ENCODE measurements at regions not wholly inside any gene's neighbourhood (a gene's known extent, or its start where the extent isn't known, plus 50 kb on each side); places are given as distances from the start of the nearest gene placed in this dataset.

DNA sequence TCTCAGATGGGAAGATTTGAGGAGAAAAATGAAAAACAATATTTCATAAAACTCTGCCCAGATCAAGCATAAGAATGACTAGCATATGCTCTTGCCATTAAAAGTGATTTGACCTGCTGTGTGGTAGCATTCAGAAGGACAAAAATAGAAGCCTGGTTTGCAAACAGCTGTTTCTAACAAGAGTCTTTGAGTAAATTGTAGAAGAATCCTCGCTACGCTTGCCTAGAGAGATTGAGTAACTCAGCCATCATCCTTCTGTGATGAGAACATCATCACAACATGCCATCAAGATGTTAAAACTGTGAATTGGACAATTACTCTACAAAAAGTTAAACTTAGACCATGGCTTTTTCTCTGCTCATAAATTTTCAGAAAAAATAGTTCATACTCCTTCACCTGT, 168.9 kb upstream of the PUDP start:
- no peak overlapping the region for H3K4me3 ChIP-seq (ENCODE audit: low read length in 2 of 2)
- no peak overlapping the region for H2AK5ac ChIP-seq (ENCODE audit: low read depth, low read length)
- H3K27me3 ChIP-seq (ENCODE audit: control insufficient read depth in 3 of 3, insufficient read depth in 3 of 3, low read depth in 1 of 3, low read length in 3 of 3), result no peaks in the 10 kb centered on the region
- WGBS, 2 donors (ENCODE audit: extremely low coverage in 2 of 2, insufficient read length in 2 of 2, insufficient replicate concordance in 1 of 2), result no CpG with 5 or more reads among the region's 2 CpGs
- H2BK12ac ChIP-seq (ENCODE audit: low read length), result no peak overlapping the region
- no peak overlapping the region for H3K23ac ChIP-seq (ENCODE audit: low read depth, low read length, poor library complexity)
- H3K14ac ChIP-seq (ENCODE audit: low read length), result no peak overlapping the region
- no peak overlapping the region for H3K4me2 ChIP-seq (ENCODE audit: insufficient read depth, low read length, poor library complexity, severe bottlenecking)
- H4K91ac ChIP-seq (ENCODE audit: low read depth, low read length, poor library complexity), result no peak overlapping the region
- DNase-seq (ENCODE audit: low spot score), result no peak
- no peak overlapping the region for H3K27ac ChIP-seq (replicated peaks; ENCODE audit: low read length)
- H3K79me1 ChIP-seq (ENCODE audit: low read depth, low read length), result no peaks in the 10 kb centered on the region
- no peaks in the 10 kb centered on the region for H3K9me3 ChIP-seq (replicated peaks in 1 of 2; ENCODE audit: control insufficient read depth in 2 of 2, insufficient read depth in 1 of 2, low read depth in 1 of 2, low read length in 2 of 2)
- H3K4ac ChIP-seq (ENCODE audit: low read length), result no peak overlapping the region
- no peak overlapping the region for H3K18ac ChIP-seq (ENCODE audit: low read length)
- H2BK15ac ChIP-seq (ENCODE audit: low read length), result no peak overlapping the region
- no peak overlapping the region for H2BK120ac ChIP-seq (ENCODE audit: low read depth, low read length)
- no peak overlapping the region for H2AFZ ChIP-seq (ENCODE audit: low read length)
- H3K9ac ChIP-seq (ENCODE audit: low read depth, low read length, poor library complexity), result no peak overlapping the region
- H2BK5ac ChIP-seq (ENCODE audit: low read length), result no peak overlapping the region
- H3K4me1 ChIP-seq (ENCODE audit: control insufficient read depth in 2 of 2, insufficient read depth in 1 of 2, low read depth in 1 of 2, low read length in 2 of 2), result peaks cover 0 to 3% of the 10 kb centered on the region in 2 donors
- H3K36me3 ChIP-seq (replicated peaks in 1 of 2; ENCODE audit: control insufficient read depth in 2 of 2, insufficient read depth in 2 of 2, low read length in 2 of 2), result no peaks in the 10 kb centered on the region
- H4K8ac ChIP-seq (ENCODE audit: low read depth, low read length), result no peak overlapping the region

DNA sequence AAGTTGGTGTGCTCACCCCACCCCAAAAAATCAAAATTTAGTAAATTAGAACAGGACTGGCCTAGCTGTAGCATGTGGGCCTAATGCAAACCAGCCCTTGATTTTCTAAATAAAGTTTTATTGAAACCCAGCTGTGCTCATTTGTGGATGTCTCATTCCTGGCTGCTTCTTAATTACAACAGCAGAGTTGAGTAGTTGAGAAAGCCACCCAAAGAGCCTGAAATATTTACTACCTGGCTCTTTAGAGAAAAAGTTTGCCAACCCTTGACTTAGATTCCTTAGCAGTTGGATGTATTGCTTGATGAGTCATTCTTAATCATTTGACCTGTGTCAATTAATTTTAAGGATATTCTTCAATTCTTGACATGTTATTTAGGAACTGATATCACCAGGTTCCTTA, 168.3 kb upstream of the PUDP start:
- Histone ChIP-seq H3K9me3 (replicated peaks in 1 of 2; ENCODE audit: control insufficient read depth in 2 of 2, insufficient read depth in 1 of 2, low read depth in 1 of 2, low read length in 2 of 2) (no peaks in the 10 kb centered on the region), H3K18ac (ENCODE audit: low read length) (no peak overlapping the region), H3K23ac (ENCODE audit: low read depth, low read length, poor library complexity) (no peak overlapping the region), H2BK12ac (ENCODE audit: low read length) (no peak overlapping the region), H3K4ac (ENCODE audit: low read length) (no peak overlapping the region), H2BK15ac (ENCODE audit: low read length) (no peak overlapping the region), H3K4me3 (ENCODE audit: low read length in 2 of 2) (no peak overlapping the region), H3K79me1 (ENCODE audit: low read depth, low read length) (no peaks in the 10 kb centered on the region), H4K8ac (ENCODE audit: low read depth, low read length) (no peak overlapping the region), H3K4me2 (ENCODE audit: insufficient read depth, low read length, poor library complexity, severe bottlenecking) (no peak overlapping the region), H2AFZ (ENCODE audit: low read length) (no peak overlapping the region), H3K36me3 (replicated peaks in 1 of 2; ENCODE audit: control insufficient read depth in 2 of 2, insufficient read depth in 2 of 2, low read length in 2 of 2) (no peaks in the 10 kb centered on the region), H2BK5ac (ENCODE audit: low read length) (no peak overlapping the region), H2AK5ac (ENCODE audit: low read depth, low read length) (no peak overlapping the region), H3K27me3 (ENCODE audit: control insufficient read depth in 3 of 3, insufficient read depth in 3 of 3, low read depth in 1 of 3, low read length in 3 of 3) (no peaks in the 10 kb centered on the region), H3K14ac (ENCODE audit: low read length) (no peak overlapping the region), H3K27ac (replicated peaks; ENCODE audit: low read length) (no peak overlapping the region), H2BK120ac (ENCODE audit: low read depth, low read length) (no peak overlapping the region), H4K91ac (ENCODE audit: low read depth, low read length, poor library complexity) (no peak overlapping the region), H3K9ac (ENCODE audit: low read depth, low read length, poor library complexity) (no peak overlapping the region), H3K4me1 (ENCODE audit: control insufficient read depth in 2 of 2, insufficient read depth in 1 of 2, low read depth in 1 of 2, low read length in 2 of 2) (no peaks in the 10 kb centered on the region)
- no peak for DNase-seq (ENCODE audit: low spot score)

- no CpG with 5 or more reads among the region's 4 CpGs for WGBS, 2 donors (ENCODE audit: extremely low coverage in 2 of 2, insufficient read length in 2 of 2, insufficient replicate concordance in 1 of 2)
- H3K4me2 ChIP-seq (ENCODE audit: insufficient read depth, low read length, poor library complexity, severe bottlenecking), result no peak overlapping the region
- no peak overlapping the region for H3K14ac ChIP-seq (ENCODE audit: low read length)
- H2AK5ac ChIP-seq (ENCODE audit: low read depth, low read length), result no peak overlapping the region
- no peaks in the 10 kb centered on the region for H3K79me1 ChIP-seq (ENCODE audit: low read depth, low read length)
- H3K4me3 ChIP-seq (ENCODE audit: low read length in 2 of 2), result no peak overlapping the region
- no peak overlapping the region for H3K18ac ChIP-seq (ENCODE audit: low read length)
- H3K27me3 ChIP-seq (ENCODE audit: control insufficient read depth in 3 of 3, insufficient read depth in 3 of 3, low read depth in 1 of 3, low read length in 3 of 3), result no peaks in the 10 kb centered on the region
- no peak overlapping the region for H3K27ac ChIP-seq (replicated peaks; ENCODE audit: low read length)
- H2BK12ac ChIP-seq (ENCODE audit: low read length), result no peak overlapping the region
- no peak overlapping the region for H3K23ac ChIP-seq (ENCODE audit: low read depth, low read length, poor library complexity)
- H3K9me3 ChIP-seq (replicated peaks in 1 of 2; ENCODE audit: control insufficient read depth in 2 of 2, insufficient read depth in 1 of 2, low read depth in 1 of 2, low read length in 2 of 2), result no peaks in the 10 kb centered on the region
- no peak overlapping the region for H4K91ac ChIP-seq (ENCODE audit: low read depth, low read length, poor library complexity)
- H3K36me3 ChIP-seq (replicated peaks in 1 of 2; ENCODE audit: control insufficient read depth in 2 of 2, insufficient read depth in 2 of 2, low read length in 2 of 2), result no peaks in the 10 kb centered on the region
- H2AFZ ChIP-seq (ENCODE audit: low read length), result no peak overlapping the region
- H3K4me1 ChIP-seq (ENCODE audit: control insufficient read depth in 2 of 2, insufficient read depth in 1 of 2, low read depth in 1 of 2, low read length in 2 of 2), result no peaks in the 10 kb centered on the region
- no peak overlapping the region for H2BK15ac ChIP-seq (ENCODE audit: low read length)
- H3K9ac ChIP-seq (ENCODE audit: low read depth, low read length, poor library complexity), result no peak overlapping the region
- H3K4ac ChIP-seq (ENCODE audit: low read length), result no peak overlapping the region
- no peak for DNase-seq (ENCODE audit: low spot score)
- H2BK5ac ChIP-seq (ENCODE audit: low read length), result no peak overlapping the region
- no peak overlapping the region for H2BK120ac ChIP-seq (ENCODE audit: low read depth, low read length)
- H4K8ac ChIP-seq (ENCODE audit: low read depth, low read length), result no peak overlapping the region
Observed at GRCh38 chrX:7314425-7314824, 166.5 kb upstream of the PUDP start.

- Histone ChIP-seq H3K23ac (ENCODE audit: low read depth, low read length, poor library complexity) (no peak overlapping the region), H3K27me3 (ENCODE audit: control insufficient read depth in 3 of 3, insufficient read depth in 3 of 3, low read depth in 1 of 3, low read length in 3 of 3) (no peaks in the 10 kb centered on the region), H3K9me3 (replicated peaks in 1 of 2; ENCODE audit: control insufficient read depth in 2 of 2, insufficient read depth in 1 of 2, low read depth in 1 of 2, low read length in 2 of 2) (no peaks in the 10 kb centered on the region), H4K8ac (ENCODE audit: low read depth, low read length) (no peak overlapping the region), H3K4ac (ENCODE audit: low read length) (no peak overlapping the region), H2BK12ac (ENCODE audit: low read length) (no peak overlapping the region), H2BK5ac (ENCODE audit: low read length) (no peak overlapping the region), H4K91ac (ENCODE audit: low read depth, low read length, poor library complexity) (no peak overlapping the region), H3K4me1 (ENCODE audit: control insufficient read depth in 2 of 2, insufficient read depth in 1 of 2, low read depth in 1 of 2, low read length in 2 of 2) (no peaks in the 10 kb centered on the region), H3K4me2 (ENCODE audit: insufficient read depth, low read length, poor library complexity, severe bottlenecking) (no peak overlapping the region), H3K79me1 (ENCODE audit: low read depth, low read length) (no peaks in the 10 kb centered on the region), H3K18ac (ENCODE audit: low read length) (no peak overlapping the region), H3K9ac (ENCODE audit: low read depth, low read length, poor library complexity) (no peak overlapping the region), H2AK5ac (ENCODE audit: low read depth, low read length) (no peak overlapping the region), H3K36me3 (replicated peaks in 1 of 2; ENCODE audit: control insufficient read depth in 2 of 2, insufficient read depth in 2 of 2, low read length in 2 of 2) (no peaks in the 10 kb centered on the region), H2BK15ac (ENCODE audit: low read length) (no peak overlapping the region), H3K27ac (replicated peaks; ENCODE audit: low read length) (no peak overlapping the region), H2AFZ (ENCODE audit: low read length) (no peak overlapping the region), H3K14ac (ENCODE audit: low read length) (no peak overlapping the region), H2BK120ac (ENCODE audit: low read depth, low read length) (no peak overlapping the region), H3K4me3 (ENCODE audit: low read length in 2 of 2) (no peak overlapping the region)
- WGBS, 2 donors (ENCODE audit: extremely low coverage in 2 of 2, insufficient read length in 2 of 2, insufficient replicate concordance in 1 of 2), result no CpG with 5 or more reads among the region's 1 CpG
- DNase-seq (ENCODE audit: low spot score), result no peak
Observed at GRCh38 chrX:7307720-7308119, 159.8 kb upstream of the PUDP start.
